ENCODE measurements at regions not wholly inside any gene's neighbourhood (a gene's known extent, or its start where the extent isn't known, plus 50 kb on each side); places are given as distances from the start of the nearest gene placed in this dataset.

GRCh38 chr9:90023861-90024260, 419.0 kb downstream of the GADD45G start:
- no peak overlapping the region for H3K4me3 ChIP-seq (replicated peaks; ENCODE audit: low read depth, low read length)
- TF ChIP-seq CTCF (IDR thresholded peaks at IDR 0.05; ENCODE audit: low read length, missing control alignments): no peak
- no peak for DNase-seq (ENCODE audit: low read depth)

- H3K4me3 ChIP-seq (replicated peaks; ENCODE audit: low read depth, low read length): no peak overlapping the region
- DNase-seq (ENCODE audit: low read depth): no peak
- TF ChIP-seq CTCF (IDR thresholded peaks at IDR 0.05; ENCODE audit: low read length, missing control alignments): no peak
Measured at GRCh38 chr9:90024409-90024808, 419.6 kb downstream of the GADD45G start.

GRCh38 chr9:90024823-90025222, 420.0 kb downstream of the GADD45G start:
- no peak for TF ChIP-seq CTCF (IDR thresholded peaks at IDR 0.05; ENCODE audit: low read length, missing control alignments)
- no peak for DNase-seq (ENCODE audit: low read depth)
- H3K4me3 ChIP-seq (replicated peaks; ENCODE audit: low read depth, low read length): no peak overlapping the region

GRCh38 chr9:90025816-90026215, 421.0 kb downstream of the GADD45G start:
- DNase-seq (ENCODE audit: low read depth): no peak
- no peak overlapping the region for H3K4me3 ChIP-seq (replicated peaks; ENCODE audit: low read depth, low read length)
- TF ChIP-seq CTCF (IDR thresholded peaks at IDR 0.05; ENCODE audit: low read length, missing control alignments): no peak

- no peak for DNase-seq (ENCODE audit: low read depth)
- TF ChIP-seq CTCF (IDR thresholded peaks at IDR 0.05; ENCODE audit: low read length, missing control alignments): no peak
- no peak overlapping the region for H3K4me3 ChIP-seq (replicated peaks; ENCODE audit: low read depth, low read length)
Measured at GRCh38 chr9:90027296-90027790, 422.5 kb downstream of the GADD45G start.

- TF ChIP-seq CTCF (IDR thresholded peaks at IDR 0.05; ENCODE audit: low read length, missing control alignments): no peak
- no peak overlapping the region for H3K4me3 ChIP-seq (replicated peaks; ENCODE audit: low read depth, low read length)
- no peak for DNase-seq (ENCODE audit: low read depth)
Measured at GRCh38 chr9:90029386-90029785, 424.6 kb downstream of the GADD45G start.

GRCh38 chr9:90029996-90030395, 425.2 kb downstream of the GADD45G start:
- no peak for DNase-seq (ENCODE audit: low read depth)
- no peak for TF ChIP-seq CTCF (IDR thresholded peaks at IDR 0.05; ENCODE audit: low read length, missing control alignments)
- no peak overlapping the region for H3K4me3 ChIP-seq (replicated peaks; ENCODE audit: low read depth, low read length)
